ENCODE measurements at regions not wholly inside any gene's neighbourhood (a gene's known extent, or its start where the extent isn't known, plus 50 kb on each side); places are given as distances from the start of the nearest gene placed in this dataset.
"Not testable (repeated sequence)": the region's sequence is repeated elsewhere in the genome, so short reads cannot be mapped to it uniquely, and the experiment has no call there.

- Mint-ChIP-seq H3K9me3 (ENCODE audit: low read depth, unreplicated experiment) (peaks cover 5% of the 10 kb centered on the region), H3K27ac (ENCODE audit: unreplicated experiment) (no peak overlapping the region), H3K27me3 (ENCODE audit: unreplicated experiment) (no peaks in the 10 kb centered on the region), H3K36me3 (ENCODE audit: insufficient read depth, unreplicated experiment) (no peaks in the 10 kb centered on the region), H3K4me1 (ENCODE audit: low read depth, unreplicated experiment) (no peaks in the 10 kb centered on the region), H3K4me3 (ENCODE audit: low read depth, unreplicated experiment) (no peak overlapping the region)
- no TSS peak for BruUV-seq (replicated peaks)
- TF ChIP-seq, protein P1, sequence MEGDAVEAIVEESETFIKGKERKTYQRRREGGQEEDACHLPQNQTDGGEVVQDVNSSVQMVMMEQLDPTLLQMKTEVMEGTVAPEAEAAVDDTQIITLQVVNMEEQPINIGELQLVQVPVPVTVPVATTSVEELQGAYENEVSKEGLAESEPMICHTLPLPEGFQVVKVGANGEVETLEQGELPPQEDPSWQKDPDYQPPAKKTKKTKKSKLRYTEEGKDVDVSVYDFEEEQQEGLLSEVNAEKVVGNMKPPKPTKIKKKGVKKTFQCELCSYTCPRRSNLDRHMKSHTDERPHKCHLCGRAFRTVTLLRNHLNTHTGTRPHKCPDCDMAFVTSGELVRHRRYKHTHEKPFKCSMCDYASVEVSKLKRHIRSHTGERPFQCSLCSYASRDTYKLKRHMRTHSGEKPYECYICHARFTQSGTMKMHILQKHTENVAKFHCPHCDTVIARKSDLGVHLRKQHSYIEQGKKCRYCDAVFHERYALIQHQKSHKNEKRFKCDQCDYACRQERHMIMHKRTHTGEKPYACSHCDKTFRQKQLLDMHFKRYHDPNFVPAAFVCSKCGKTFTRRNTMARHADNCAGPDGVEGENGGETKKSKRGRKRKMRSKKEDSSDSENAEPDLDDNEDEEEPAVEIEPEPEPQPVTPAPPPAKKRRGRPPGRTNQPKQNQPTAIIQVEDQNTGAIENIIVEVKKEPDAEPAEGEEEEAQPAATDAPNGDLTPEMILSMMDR (IDR thresholded peaks at IDR 0.05; ENCODE audit: unreplicated experiment) = no peak
- CTCF ChIA-PET = no interaction called here
- no peak for DNase-seq
- intact Hi-C loops (cut with micrococcal nuclease; ENCODE audit: unreplicated experiment) = no loop called here
Measured at GRCh38 chr10:130353928-130354572, 217.9 kb downstream of the GLRX3 start.

- Mint-ChIP-seq H3K27me3 (ENCODE audit: unreplicated experiment) (no peaks in the 10 kb centered on the region), H3K36me3 (ENCODE audit: insufficient read depth, unreplicated experiment) (no peaks in the 10 kb centered on the region), H3K4me3 (ENCODE audit: low read depth, unreplicated experiment) (no peak overlapping the region), H3K9me3 (ENCODE audit: low read depth, unreplicated experiment) (peaks cover 7% of the 10 kb centered on the region), H3K4me1 (ENCODE audit: low read depth, unreplicated experiment) (no peaks in the 10 kb centered on the region), H3K27ac (ENCODE audit: unreplicated experiment) (no peak overlapping the region)
- intact Hi-C loops (cut with micrococcal nuclease; ENCODE audit: unreplicated experiment) = no loop called here
- TF ChIP-seq, protein P1 (IDR thresholded peaks at IDR 0.05; ENCODE audit: unreplicated experiment) = no peak
- BruUV-seq (replicated peaks) = no TSS peak
- CTCF ChIA-PET = no interaction called here
- DNase-seq = no peak
Measured at GRCh38 chr10:130354573-130354954, 218.4 kb downstream of the GLRX3 start.

DNA sequence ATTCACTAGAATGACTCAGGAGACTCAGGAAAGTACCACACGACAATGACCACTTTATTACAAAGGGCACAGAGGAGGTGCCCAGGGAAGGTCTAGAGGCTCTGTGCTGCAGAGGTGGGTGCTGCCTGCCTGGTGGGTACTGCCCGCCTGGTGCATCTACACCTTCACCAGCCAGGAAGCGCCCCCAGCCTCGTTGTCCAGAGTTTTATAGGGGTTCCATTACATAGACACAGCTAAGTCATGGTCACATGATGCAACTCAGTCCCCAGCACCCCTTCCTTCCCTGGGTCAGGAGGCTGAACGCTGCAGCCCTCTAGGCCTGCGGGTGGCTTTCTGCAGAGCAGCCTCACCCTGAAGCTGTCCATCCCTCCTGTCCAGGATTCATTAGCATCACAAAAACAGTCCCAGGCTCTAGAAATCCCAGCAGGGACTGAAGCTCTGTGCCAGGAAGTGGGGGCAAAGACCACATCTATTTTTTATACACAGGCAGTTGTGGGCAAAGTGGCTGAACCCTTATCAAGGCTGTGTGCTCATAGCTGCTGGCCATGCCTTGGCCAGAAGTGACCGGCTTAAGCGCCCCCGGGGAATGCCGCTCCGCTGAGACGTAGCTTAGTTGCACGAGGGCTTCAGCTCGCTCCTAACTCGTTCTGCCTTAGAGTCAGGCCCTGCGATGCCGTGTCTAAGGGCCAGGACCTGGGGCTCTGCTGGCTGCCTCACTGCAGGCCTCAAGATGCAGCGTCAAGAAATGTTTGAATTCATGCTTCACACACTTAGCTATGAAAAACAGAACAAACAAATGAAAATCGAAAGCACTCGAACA, 219.0 kb downstream of the GLRX3 start:
- no peak for DNase-seq
- TF ChIP-seq, protein P1 (IDR thresholded peaks at IDR 0.05; ENCODE audit: unreplicated experiment) = no peak
- CTCF ChIA-PET = no interaction called here
- intact Hi-C loops (cut with micrococcal nuclease; ENCODE audit: unreplicated experiment) = no loop called here
- Mint-ChIP-seq H3K4me1 (ENCODE audit: low read depth, unreplicated experiment) (no peaks in the 10 kb centered on the region), H3K27me3 (ENCODE audit: unreplicated experiment) (no peaks in the 10 kb centered on the region), H3K36me3 (ENCODE audit: insufficient read depth, unreplicated experiment) (no peaks in the 10 kb centered on the region), H3K27ac (ENCODE audit: unreplicated experiment) (no peak overlapping the region), H3K4me3 (ENCODE audit: low read depth, unreplicated experiment) (no peak overlapping the region), H3K9me3 (ENCODE audit: low read depth, unreplicated experiment) (peaks cover 7% of the 10 kb centered on the region)
- no TSS peak for BruUV-seq (replicated peaks)

- H3K36me3 Mint-ChIP-seq (ENCODE audit: insufficient read depth, unreplicated experiment); H3K27ac Mint-ChIP-seq (ENCODE audit: unreplicated experiment); intact Hi-C loops (cut with micrococcal nuclease; ENCODE audit: unreplicated experiment); DNase-seq; H3K4me1 Mint-ChIP-seq (ENCODE audit: low read depth, unreplicated experiment); H3K4me3 Mint-ChIP-seq (ENCODE audit: low read depth, unreplicated experiment); CTCF ChIA-PET; H3K27me3 Mint-ChIP-seq (ENCODE audit: unreplicated experiment); BruUV-seq (replicated peaks): not testable (repeated sequence)
- peaks cover 11% of the 10 kb centered on the region for H3K9me3 Mint-ChIP-seq (ENCODE audit: low read depth, unreplicated experiment)
Measured at GRCh38 chr10:130356429-130356828, 220.2 kb downstream of the GLRX3 start.

GRCh38 chr10:130357226-130357625, 221.0 kb downstream of the GLRX3 start:
- intact Hi-C loops (cut with micrococcal nuclease; ENCODE audit: unreplicated experiment) = no loop called here
- CTCF ChIA-PET = interaction anchor here (0.6 kb wide), 1 partner anchor 127 kb away, joined by 3 read pairs; no protein-coding TSS in a partner anchor
- Mint-ChIP-seq H3K4me1 (ENCODE audit: low read depth, unreplicated experiment) (no peaks in the 10 kb centered on the region), H3K4me3 (ENCODE audit: low read depth, unreplicated experiment) (no peak overlapping the region), H3K36me3 (ENCODE audit: insufficient read depth, unreplicated experiment) (no peaks in the 10 kb centered on the region), H3K27me3 (ENCODE audit: unreplicated experiment) (no peaks in the 10 kb centered on the region), H3K27ac (ENCODE audit: unreplicated experiment) (no peak overlapping the region), H3K9me3 (ENCODE audit: low read depth, unreplicated experiment) (peaks cover 13% of the 10 kb centered on the region)
- no TSS peak for BruUV-seq (replicated peaks)
- TF ChIP-seq, protein P1 (IDR thresholded peaks at IDR 0.05; ENCODE audit: unreplicated experiment) = no peak
- no peak for DNase-seq
